Brain microvascular endothelial cell (primary cell): ENCODE measurements at regions not wholly inside any gene's neighbourhood (a gene's known extent, or its start where the extent isn't known, plus 50 kb on each side); places are given as distances from the start of the nearest gene placed in this dataset.

Experiments used
- DNase-seq: peaks from one replicate; pipeline ENCODE4 v3.0.0-alpha.2; 2020
- H3K27ac ChIP-seq: fragments of 250-450 bp; sonication (Bioruptor Pico); 2 replicates; pipeline ENCODE4 v1.5.1; 2020; ENCODE audit warnings: mild to moderate bottlenecking, moderate library complexity
- H3K27me3 ChIP-seq: fragments of 250-450 bp; sonication (Bioruptor Pico); replicated peaks from 2 replicates; pipeline ENCODE4 v1.5.1; 2020; ENCODE audit warnings: mild to moderate bottlenecking
- H3K36me3 ChIP-seq: fragments of 250-450 bp; sonication (Bioruptor Pico); replicated peaks from 2 replicates; pipeline ENCODE4 v1.5.1; 2020; ENCODE audit warnings: mild to moderate bottlenecking
- H3K4me3 ChIP-seq: 2 replicates; pipeline ENCODE4 v1.5.1; 2011; ENCODE audit warnings: low read depth, mild to moderate bottlenecking, control low read depth, low read length, moderate library complexity
- CTCF ChIP-seq: IDR thresholded peaks from 2 replicates; pipeline ENCODE4 v1.5.1; 2011; ENCODE audit warnings: low read depth, mild to moderate bottlenecking, moderate library complexity, low read length, control low read depth, inconsistent platforms; ENCODE audit errors: missing control alignments
- in situ Hi-C: cut with HindIII; loops from 2 replicates; pipeline ENCODE4 v1.10.0; 2017; ENCODE audit warnings: low sequenced_read_pairs, low pct_ligation_motif_present

- Histone ChIP-seq H3K27ac (no peak overlapping the region), H3K4me3 (no peak overlapping the region), H3K27me3 (no peaks in the 10 kb centered on the region), H3K36me3 (no peaks in the 10 kb centered on the region)
- in situ Hi-C loops: loop anchor here (25.0 kb wide), 2 partner anchors 119 to 681 kb away; no protein-coding TSS in a partner anchor
- TF ChIP-seq CTCF: no peak
- DNase-seq: no peak
Measured at GRCh38 chr11:128156486-128156885, 430.9 kb downstream of the ETS1 start.

DNA sequence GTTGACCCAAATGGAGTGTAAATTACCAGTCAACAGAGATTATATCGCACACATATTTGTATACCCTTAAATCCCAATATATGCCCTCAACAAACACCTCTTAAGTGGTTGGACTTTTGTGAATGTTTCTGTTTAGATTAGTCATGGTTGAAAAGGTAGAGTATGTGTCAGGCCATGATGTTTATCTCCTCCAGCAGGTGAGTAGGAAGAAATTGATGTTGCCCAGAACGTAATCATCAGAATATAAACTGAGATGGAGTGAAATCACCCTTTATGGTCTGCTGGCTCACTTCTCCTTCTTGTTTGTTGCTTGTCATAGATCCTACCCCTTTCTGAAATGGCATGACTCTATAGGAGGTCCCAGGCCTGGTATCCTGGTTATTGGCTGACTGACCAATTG lies 431.8 kb downstream of the ETS1 start:
- DNase-seq: no peak
- Histone ChIP-seq H3K27me3 (no peaks in the 10 kb centered on the region), H3K4me3 (no peak overlapping the region), H3K27ac (no peak overlapping the region), H3K36me3 (no peaks in the 10 kb centered on the region)
- in situ Hi-C loops: loop anchor here (25.0 kb wide), 2 partner anchors 118 to 682 kb away; no protein-coding TSS in a partner anchor
- no peak for TF ChIP-seq CTCF

DNA sequence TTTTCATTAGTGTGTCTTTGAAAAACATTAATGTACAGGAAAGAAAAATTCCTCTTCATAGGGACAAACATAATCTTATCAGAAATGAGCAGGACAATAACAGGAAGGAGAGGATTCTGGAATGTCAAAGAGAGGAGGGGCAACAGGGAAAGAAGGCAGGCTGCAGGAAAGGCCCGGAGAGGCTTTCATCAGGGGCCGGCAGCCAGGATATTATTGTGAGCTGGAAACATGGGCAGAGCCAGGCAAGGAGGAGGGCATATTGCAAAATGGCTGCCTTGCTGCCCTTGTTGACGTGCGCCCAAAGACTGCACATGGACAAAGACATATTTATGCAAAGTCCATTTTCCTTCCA lies 433.7 kb downstream of the ETS1 start:
- no peak for DNase-seq
- H3K36me3 ChIP-seq: no peaks in the 10 kb centered on the region
- no peak overlapping the region for H3K4me3 ChIP-seq
- in situ Hi-C loops: loop anchor here (25.0 kb wide), 2 partner anchors 116 to 684 kb away; no protein-coding TSS in a partner anchor
- no peak overlapping the region for H3K27ac ChIP-seq
- H3K27me3 ChIP-seq: no peaks in the 10 kb centered on the region
- no peak for TF ChIP-seq CTCF

GRCh38 chr11:128152796-128153696 lies 434.3 kb downstream of the ETS1 start:
- in situ Hi-C loops: loop anchor here (25.0 kb wide), 2 partner anchors 116 to 684 kb away; no protein-coding TSS in a partner anchor

GRCh38 chr11:128151780-128152179 lies 435.6 kb downstream of the ETS1 start:
- no peak for DNase-seq
- in situ Hi-C loops: loop anchor here (25.0 kb wide), 2 partner anchors 114 to 686 kb away; no protein-coding TSS in a partner anchor
- TF ChIP-seq CTCF: no peak
- no peak overlapping the region for H3K4me3 ChIP-seq
- H3K36me3 ChIP-seq: no peaks in the 10 kb centered on the region
- H3K27ac ChIP-seq: no peak overlapping the region
- no peaks in the 10 kb centered on the region for H3K27me3 ChIP-seq

More at GRCh38 chr11:128152796-128153696, 434.3 kb downstream of the ETS1 start:
- Histone ChIP-seq H3K36me3 (no peaks in the 10 kb centered on the region), H3K27ac (no peak overlapping the region), H3K27me3 (no peaks in the 10 kb centered on the region), H3K4me3 (no peak overlapping the region)
- no peak for DNase-seq
- TF ChIP-seq CTCF: no peak

DNA sequence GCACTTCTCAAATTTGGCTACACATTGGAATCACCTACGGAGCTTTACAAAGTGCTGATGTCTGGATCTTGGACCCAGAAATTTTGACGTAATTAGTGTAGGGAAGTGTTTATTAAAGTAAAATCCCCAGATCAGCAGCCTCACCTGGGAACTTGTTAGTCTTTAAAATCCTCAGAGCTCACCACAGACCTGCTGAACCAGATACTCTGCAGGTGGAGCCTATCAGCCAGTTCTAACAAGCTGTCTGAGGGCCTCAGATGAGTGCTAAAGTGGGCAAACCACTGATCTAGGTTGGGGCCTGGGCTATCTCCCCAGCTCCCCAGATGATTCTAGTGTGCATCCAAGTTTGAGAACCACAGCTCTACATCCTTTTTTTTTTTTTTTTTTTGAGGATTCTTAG lies 436.0 kb downstream of the ETS1 start:
- TF ChIP-seq CTCF: no peak
- Histone ChIP-seq H3K4me3 (no peak overlapping the region), H3K36me3 (no peaks in the 10 kb centered on the region), H3K27me3 (no peaks in the 10 kb centered on the region), H3K27ac (no peak overlapping the region)
- DNase-seq: no peak
- in situ Hi-C loops: loop anchor here (25.0 kb wide), 2 partner anchors 114 to 686 kb away; no protein-coding TSS in a partner anchor
